ENCODE measurements at regions not wholly inside any gene's neighbourhood (a gene's known extent, or its start where the extent isn't known, plus 50 kb on each side); places are given as distances from the start of the nearest gene placed in this dataset.

DNA sequence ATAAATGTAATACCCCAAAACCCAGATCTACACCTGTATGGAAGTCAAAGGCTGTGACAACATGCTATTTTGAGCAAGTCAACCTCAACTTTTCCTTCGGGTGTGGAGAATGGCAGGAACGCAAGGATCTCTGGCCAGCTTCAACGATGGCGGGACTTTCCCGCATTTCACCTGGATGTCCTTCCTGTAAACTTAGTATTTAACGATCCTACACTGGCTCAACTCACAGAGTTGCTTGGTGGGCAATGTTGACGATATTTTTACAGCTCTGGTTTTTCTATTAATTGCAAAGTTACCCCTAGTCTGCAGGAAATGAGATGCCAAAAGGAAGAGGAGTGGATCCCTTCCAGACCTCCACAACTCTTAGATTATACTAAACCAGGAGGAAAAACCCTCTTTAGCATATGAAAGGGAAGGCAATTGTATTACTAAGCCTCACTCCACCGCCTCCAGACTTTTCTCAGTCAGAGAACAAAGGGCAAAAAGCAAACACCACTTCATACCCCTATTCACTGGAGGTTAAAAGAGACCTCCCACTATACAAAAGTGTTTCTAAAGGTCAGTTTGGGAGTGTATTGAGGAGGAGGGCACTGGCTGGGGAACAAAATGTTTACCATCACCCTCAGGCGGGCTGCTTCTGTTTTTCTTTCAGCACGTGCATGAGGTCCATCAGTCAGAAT is 56.5 kb upstream of the ACVR1 start:
- ChIA-PET POLR2A (no interaction called here), CTCF (no interaction called here)
- TF ChIP-seq, protein P1, sequence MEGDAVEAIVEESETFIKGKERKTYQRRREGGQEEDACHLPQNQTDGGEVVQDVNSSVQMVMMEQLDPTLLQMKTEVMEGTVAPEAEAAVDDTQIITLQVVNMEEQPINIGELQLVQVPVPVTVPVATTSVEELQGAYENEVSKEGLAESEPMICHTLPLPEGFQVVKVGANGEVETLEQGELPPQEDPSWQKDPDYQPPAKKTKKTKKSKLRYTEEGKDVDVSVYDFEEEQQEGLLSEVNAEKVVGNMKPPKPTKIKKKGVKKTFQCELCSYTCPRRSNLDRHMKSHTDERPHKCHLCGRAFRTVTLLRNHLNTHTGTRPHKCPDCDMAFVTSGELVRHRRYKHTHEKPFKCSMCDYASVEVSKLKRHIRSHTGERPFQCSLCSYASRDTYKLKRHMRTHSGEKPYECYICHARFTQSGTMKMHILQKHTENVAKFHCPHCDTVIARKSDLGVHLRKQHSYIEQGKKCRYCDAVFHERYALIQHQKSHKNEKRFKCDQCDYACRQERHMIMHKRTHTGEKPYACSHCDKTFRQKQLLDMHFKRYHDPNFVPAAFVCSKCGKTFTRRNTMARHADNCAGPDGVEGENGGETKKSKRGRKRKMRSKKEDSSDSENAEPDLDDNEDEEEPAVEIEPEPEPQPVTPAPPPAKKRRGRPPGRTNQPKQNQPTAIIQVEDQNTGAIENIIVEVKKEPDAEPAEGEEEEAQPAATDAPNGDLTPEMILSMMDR (IDR thresholded peaks at IDR 0.05; ENCODE audit: low read depth, low read length), result no peak
- DNase-seq (ENCODE audit: low read depth, low spot score), result no peak
- Histone ChIP-seq H3K4me3 (ENCODE audit: low read depth, low read length) (no peak overlapping the region), H3K27ac (ENCODE audit: low read depth, low read length) (no peak overlapping the region), H3K27me3 (ENCODE audit: control insufficient read depth, insufficient read depth, low read length) (peaks cover 11% of the 10 kb centered on the region), H3K9me3 (ENCODE audit: control insufficient read depth, insufficient read depth, low read length) (no peaks in the 10 kb centered on the region)

GRCh38 chr2:157931542-157931941 is 55.4 kb upstream of the ACVR1 start:
- DNase-seq (ENCODE audit: low read depth, low spot score), result no peak
- Histone ChIP-seq H3K27ac (ENCODE audit: low read depth, low read length) (no peak overlapping the region), H3K4me3 (ENCODE audit: low read depth, low read length) (no peak overlapping the region), H3K27me3 (ENCODE audit: control insufficient read depth, insufficient read depth, low read length) (peaks cover 11% of the 10 kb centered on the region), H3K9me3 (ENCODE audit: control insufficient read depth, insufficient read depth, low read length) (no peaks in the 10 kb centered on the region)
- TF ChIP-seq, protein P1 (IDR thresholded peaks at IDR 0.05; ENCODE audit: low read depth, low read length), result no peak
- POLR2A ChIA-PET, result interaction anchor here (0.6 kb wide), 1 partner anchor 22 kb away, joined by 4 read pairs; no protein-coding TSS in a partner anchor
- CTCF ChIA-PET, result interaction anchor here (1.1 kb wide), 1 partner anchor 30 kb away, joined by 3 read pairs; no protein-coding TSS in a partner anchor

GRCh38 chr2:157930728-157931127 is 54.6 kb upstream of the ACVR1 start:
- no peaks in the 10 kb centered on the region for H3K9me3 ChIP-seq (ENCODE audit: control insufficient read depth, insufficient read depth, low read length)
- POLR2A ChIA-PET, result no interaction called here
- H3K4me3 ChIP-seq (ENCODE audit: low read depth, low read length), result no peak overlapping the region
- H3K27me3 ChIP-seq (ENCODE audit: control insufficient read depth, insufficient read depth, low read length), result peaks cover 11% of the 10 kb centered on the region
- TF ChIP-seq, protein P1 (IDR thresholded peaks at IDR 0.05; ENCODE audit: low read depth, low read length), result no peak
- H3K27ac ChIP-seq (ENCODE audit: low read depth, low read length), result no peak overlapping the region
- CTCF ChIA-PET, result no interaction called here
- DNase-seq (ENCODE audit: low read depth, low spot score), result no peak

GRCh38 chr2:157929871-157930667 is 53.9 kb upstream of the ACVR1 start:
- DNase-seq (ENCODE audit: low read depth, low spot score), result no peak
- no peaks in the 10 kb centered on the region for H3K9me3 ChIP-seq (ENCODE audit: control insufficient read depth, insufficient read depth, low read length)
- no peak overlapping the region for H3K4me3 ChIP-seq (ENCODE audit: low read depth, low read length)
- H3K27ac ChIP-seq (ENCODE audit: low read depth, low read length), result no peak overlapping the region
- POLR2A ChIA-PET, result no interaction called here
- TF ChIP-seq, protein P1 (IDR thresholded peaks at IDR 0.05; ENCODE audit: low read depth, low read length), result no peak
- peaks cover 11% of the 10 kb centered on the region for H3K27me3 ChIP-seq (ENCODE audit: control insufficient read depth, insufficient read depth, low read length)
- CTCF ChIA-PET, result no interaction called here

GRCh38 chr2:157928372-157928771 is 52.2 kb upstream of the ACVR1 start:
- TF ChIP-seq, protein P1 (IDR thresholded peaks at IDR 0.05; ENCODE audit: low read depth, low read length), result no peak
- Histone ChIP-seq H3K4me3 (ENCODE audit: low read depth, low read length) (no peak overlapping the region), H3K27ac (ENCODE audit: low read depth, low read length) (no peak overlapping the region), H3K9me3 (ENCODE audit: control insufficient read depth, insufficient read depth, low read length) (no peaks in the 10 kb centered on the region), H3K27me3 (ENCODE audit: control insufficient read depth, insufficient read depth, low read length) (peaks cover 6% of the 10 kb centered on the region)
- DNase-seq (ENCODE audit: low read depth, low spot score), result no peak
- POLR2A ChIA-PET, result no interaction called here
- CTCF ChIA-PET, result no interaction called here

Measured in AG04450 (cell line).